Transverse colon (tissue), 4 donors: ENCODE measurements at regions not wholly inside any gene's neighbourhood (a gene's known extent, or its start where the extent isn't known, plus 50 kb on each side); places are given as distances from the start of the nearest gene placed in this dataset.
"Not testable (repeated sequence)": the region's sequence is repeated elsewhere in the genome, so short reads cannot be mapped to it uniquely, and the experiment has no call there.

Experiments used
- DNase-seq: peaks from one replicate; pipeline ENCODE4 v3.0.0-alpha.2; 2019
- H3K27ac ChIP-seq, 4 donors: fragments of 200-600 bp; sonication (generic); 2 replicates each; pipeline ENCODE4 v1.5.1; 2016 to 2018; ENCODE audit warnings: inconsistent platforms in 4 of 4
- H3K27me3 ChIP-seq: fragments of 200-600 bp; sonication (generic); 2 replicates; pipeline ENCODE4 v1.5.1; 2017; ENCODE audit warnings: inconsistent platforms
- H3K36me3 ChIP-seq, 4 donors: fragments of 200-600 bp; sonication (generic); 2 replicates each; pipeline ENCODE4 v1.5.1; 2017 to 2019; ENCODE audit warnings: inconsistent platforms in 4 of 4
- H3K4me1 ChIP-seq, 4 donors: fragments of 200-600 bp; sonication (generic); 2 replicates each; pipeline ENCODE4 v1.5.1; 2017 to 2020; ENCODE audit warnings: inconsistent platforms in 4 of 4
- H3K4me3 ChIP-seq, 4 donors: fragments of 200-600 bp; sonication (generic); 1 replicate in 1 of 4; 2 replicates in 3 of 4; pipeline versions ENCODE4 v1.5.1 to v1.6.1; 2017 to 2019; ENCODE audit warnings: inconsistent platforms in 4 of 4
- H3K9me3 ChIP-seq, 2 donors: fragments of 200-600 bp; sonication (generic); 2 replicates each; pipeline ENCODE4 v1.5.1; 2017 to 2019; ENCODE audit warnings: inconsistent platforms in 2 of 2
- CTCF ChIP-seq, 5 experiments: fragments of 200-600 bp in 3 of 5; fragments of 450-650 bp in 2 of 5; sonication (generic) in 3 of 5; IDR thresholded peaks; 1 replicate in 2 of 5; 2 replicates in 3 of 5; pipeline ENCODE4 v1.5.1; 2016 to 2017; ENCODE audit warnings: antibody characterized with exemption in 5 of 5, inconsistent platforms in 3 of 5, mild to moderate bottlenecking in 2 of 5, moderate library complexity in 1 of 5
- EP300 ChIP-seq: sonication (generic); formaldehyde crosslinking; IDR thresholded peaks from one replicate; pipeline ENCODE4 v1.6.1; 2017; ENCODE audit warnings: antibody characterized with exemption, low read depth
- POLR2A ChIP-seq: fragments of 450-650 bp; IDR thresholded peaks from one replicate; pipeline ENCODE4 v1.6.1; 2016; ENCODE audit warnings: antibody characterized with exemption, mild to moderate bottlenecking, moderate library complexity
- POLR2AphosphoS5 ChIP-seq, 3 donors: sonication (generic); formaldehyde crosslinking; IDR thresholded peaks; one replicate each; pipeline ENCODE4 v1.6.1; 2016; ENCODE audit warnings: antibody characterized with exemption in 3 of 3
- WGBS, 2 donors: methylation state at CpG; one replicate each; pipeline ENCODE4 v1.1.5; 2018; ENCODE audit warnings: low coverage in 1 of 2; 5-methylcytosine and 5-hydroxymethylcytosine counted together
- in situ Hi-C, 4 donors: fragments of 200-750 bp; cut with MboI; loops; one replicate each; pipeline versions ENCODE4 v1.15.0 to v1.15.1; 2017; ENCODE audit warnings: low sequenced_read_pairs in 3 of 4, low pct_ligation_motif_present in 1 of 4, low pct_unique_long_range_greater_than_20kb in 1 of 4
- intact Hi-C: fragments of 100-400 bp; cut with DNase I; formaldehyde crosslinking; loops from one replicate; pipeline ENCODE4 v1.15.1; 2023; ENCODE audit warnings: low total_unique reads

DNA sequence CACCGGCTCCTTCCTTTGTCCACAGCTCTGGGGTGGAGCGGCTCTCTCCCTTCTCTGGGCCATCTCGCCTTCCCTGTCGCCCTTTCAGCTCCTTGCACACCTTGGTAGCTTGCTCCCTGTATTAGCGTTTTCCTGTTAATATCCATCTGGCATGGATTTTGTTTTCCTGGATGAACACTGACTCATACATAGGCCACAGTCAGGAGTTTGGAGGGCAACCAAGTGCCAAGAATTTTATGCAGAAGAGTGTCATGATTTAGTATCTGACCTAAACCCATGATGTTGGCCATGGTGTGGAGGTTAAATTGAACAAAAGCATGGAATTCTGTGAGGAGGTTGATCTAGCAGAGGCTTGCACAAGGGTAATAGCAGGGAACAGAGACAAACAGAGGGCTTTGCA is 180.9 kb downstream of the AIPL1 start:
- Histone ChIP-seq H3K4me1 (no peaks in the 10 kb centered on the region), H3K27me3 (no peaks in the 10 kb centered on the region), H3K9me3 (no peaks in the 10 kb centered on the region), H3K36me3 (no peaks in the 10 kb centered on the region), H3K4me3 (no peak overlapping the region), H3K27ac (no peak overlapping the region)
- TF ChIP-seq POLR2A (no peak), EP300 (no peak), POLR2AphosphoS5 (IDR thresholded peaks at IDR 0.05) (no peak), CTCF (IDR thresholded peaks at IDR 0.05) (no peak)
- intact Hi-C loops (no loop called here), in situ Hi-C loops (no loop called here)
- no peak for DNase-seq
- 63 to 78% methylated on average over 2 to 5 of the region's 5 CpGs for WGBS, 2 donors

DNA sequence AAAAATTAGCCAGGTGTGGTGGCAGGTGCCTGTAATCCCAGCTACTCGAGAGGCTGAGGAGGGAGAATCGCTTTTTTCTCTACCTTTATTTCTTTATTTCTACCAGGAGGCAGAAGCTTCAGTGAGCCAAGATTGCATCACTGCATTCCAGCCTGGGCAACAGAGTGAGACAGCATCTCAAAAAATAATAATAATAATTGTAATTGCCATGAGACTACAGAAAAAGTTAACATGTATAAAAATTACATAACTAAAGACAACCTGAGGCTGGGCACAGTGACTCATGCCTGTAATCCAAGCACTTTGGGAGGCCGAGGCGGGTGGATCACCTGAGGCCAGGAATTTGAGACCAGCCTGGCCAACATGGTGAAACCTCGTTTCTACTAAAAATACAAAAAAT is 181.5 kb downstream of the WSCD1 start:
- DNase-seq, H3K9me3 ChIP-seq, H3K4me3 ChIP-seq, H3K4me1 ChIP-seq, H3K27me3 ChIP-seq, H3K36me3 ChIP-seq, in situ Hi-C loops, H3K27ac ChIP-seq, intact Hi-C loops: not testable (repeated sequence)
- 73 to 90% methylated on average over 3 to 5 of the region's 5 CpGs for WGBS, 2 donors

DNA sequence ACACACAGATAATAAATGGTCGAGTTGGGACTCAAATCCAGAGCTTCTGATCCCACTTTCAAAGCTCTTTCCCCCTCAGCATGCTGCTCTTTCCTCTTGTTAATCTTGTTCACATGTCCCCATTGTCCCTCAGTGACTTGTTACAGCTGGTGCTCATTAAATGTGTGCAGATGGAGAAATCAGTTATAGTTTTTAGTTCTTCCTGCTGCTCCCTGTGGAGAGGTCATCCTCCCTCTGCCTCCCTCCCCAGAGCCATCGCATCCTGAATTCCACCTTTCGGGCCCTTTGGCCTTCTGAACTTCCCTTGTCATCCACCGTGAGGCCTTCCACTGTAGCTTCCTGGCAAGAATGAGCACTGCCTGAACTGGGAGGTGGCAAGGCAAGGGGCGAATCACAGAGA is 179.6 kb downstream of the WSCD1 start:
- H3K27me3 ChIP-seq: no peaks in the 10 kb centered on the region
- no peaks in the 10 kb centered on the region for H3K36me3 ChIP-seq
- 47 to 60% methylated on average over 5 of the region's 5 CpGs for WGBS, 2 donors
- H3K4me3 ChIP-seq: no peak overlapping the region
- in situ Hi-C loops: no loop called here
- DNase-seq: no peak
- H3K27ac ChIP-seq: no peak overlapping the region
- TF ChIP-seq EP300 (no peak), POLR2A (no peak), POLR2AphosphoS5 (IDR thresholded peaks at IDR 0.05) (no peak), CTCF (IDR thresholded peaks at IDR 0.05) (no peak)
- no peaks in the 10 kb centered on the region for H3K4me1 ChIP-seq
- intact Hi-C loops: loop anchor here (10.0 kb wide), 1 partner anchor 145 kb away; no protein-coding TSS in a partner anchor
- H3K9me3 ChIP-seq: no peaks in the 10 kb centered on the region

DNA sequence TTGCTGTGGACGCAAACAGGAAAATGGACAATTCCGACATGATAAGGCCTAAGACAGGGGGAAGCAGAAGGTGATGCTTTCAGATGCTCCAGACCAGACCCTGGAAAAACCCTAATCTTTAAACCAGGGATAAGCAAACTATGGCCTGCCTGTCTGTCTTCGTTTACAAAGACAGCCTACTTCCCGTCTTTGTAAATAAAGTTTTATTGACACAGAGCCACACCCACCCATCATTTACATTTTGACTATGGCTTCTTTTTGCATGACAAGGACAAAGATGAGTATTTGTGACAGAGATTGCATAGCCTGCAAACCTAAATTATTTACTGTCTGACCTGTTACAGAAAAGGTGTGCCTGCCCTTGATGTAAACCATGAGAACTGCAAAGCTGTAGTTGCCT is 177.9 kb downstream of the WSCD1 start:
- 55 to 56% methylated on average over 2 to 4 of the region's 4 CpGs for WGBS, 2 donors
- TF ChIP-seq POLR2AphosphoS5 (IDR thresholded peaks at IDR 0.05): no peak
- TF ChIP-seq EP300: no peak
- no peak for TF ChIP-seq CTCF (IDR thresholded peaks at IDR 0.05)
- TF ChIP-seq POLR2A: no peak
- no peak for DNase-seq
- H3K4me3 ChIP-seq: no peak overlapping the region
- H3K27ac ChIP-seq: no peak overlapping the region
- H3K9me3 ChIP-seq: no peaks in the 10 kb centered on the region
- H3K27me3 ChIP-seq: no peaks in the 10 kb centered on the region
- in situ Hi-C loops (no loop called here), intact Hi-C loops (loop anchor here (10.0 kb wide), 1 partner anchor 143 kb away; no protein-coding TSS in a partner anchor)
- no peaks in the 10 kb centered on the region for H3K36me3 ChIP-seq
- no peaks in the 10 kb centered on the region for H3K4me1 ChIP-seq
